GM21723 (cell line): ENCODE measurements at regions not wholly inside any gene's neighbourhood (a gene's known extent, or its start where the extent isn't known, plus 50 kb on each side); places are given as distances from the start of the nearest gene placed in this dataset.

Source experiments
- ATAC-seq: cut with Tn5 transposase; IDR thresholded peaks from one replicate; pipeline ENCODE4 v1.9.1; 2021; ENCODE audit warnings: mild to moderate bottlenecking, moderate library complexity; ENCODE audit not compliant: unreplicated experiment

- ATAC-seq = no peak
Observed at GRCh38 chr12:115444346-115444745, 760.4 kb upstream of the TBX3 start.

- no peak for ATAC-seq
Observed at GRCh38 chr12:115443351-115443938, 759.5 kb upstream of the TBX3 start.

DNA sequence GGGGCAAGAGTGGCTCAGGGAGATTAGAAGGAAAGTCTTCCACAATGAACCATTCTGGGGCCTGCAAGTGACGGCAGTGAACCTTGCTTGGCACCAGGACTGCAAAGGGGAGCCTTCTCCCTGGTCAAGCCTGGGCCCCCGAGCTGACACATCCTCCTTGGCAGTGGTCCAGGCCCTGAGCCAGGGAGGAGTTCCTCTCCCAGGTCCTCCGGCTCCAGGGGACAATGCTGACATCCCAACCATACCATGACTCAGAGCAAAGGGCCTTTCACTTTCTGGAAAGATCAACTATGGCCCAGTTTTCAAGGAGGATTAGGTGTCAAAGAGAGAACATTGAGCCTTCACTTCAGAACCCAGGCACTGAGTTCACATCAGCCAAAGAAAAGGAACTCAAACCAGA lies 756.5 kb upstream of the TBX3 start:
- ATAC-seq = no peak

GRCh38 chr12:115439008-115439601 lies 755.1 kb upstream of the TBX3 start:
- ATAC-seq = no peak

GRCh38 chr12:115438314-115438713 lies 754.3 kb upstream of the TBX3 start:
- no peak for ATAC-seq

DNA sequence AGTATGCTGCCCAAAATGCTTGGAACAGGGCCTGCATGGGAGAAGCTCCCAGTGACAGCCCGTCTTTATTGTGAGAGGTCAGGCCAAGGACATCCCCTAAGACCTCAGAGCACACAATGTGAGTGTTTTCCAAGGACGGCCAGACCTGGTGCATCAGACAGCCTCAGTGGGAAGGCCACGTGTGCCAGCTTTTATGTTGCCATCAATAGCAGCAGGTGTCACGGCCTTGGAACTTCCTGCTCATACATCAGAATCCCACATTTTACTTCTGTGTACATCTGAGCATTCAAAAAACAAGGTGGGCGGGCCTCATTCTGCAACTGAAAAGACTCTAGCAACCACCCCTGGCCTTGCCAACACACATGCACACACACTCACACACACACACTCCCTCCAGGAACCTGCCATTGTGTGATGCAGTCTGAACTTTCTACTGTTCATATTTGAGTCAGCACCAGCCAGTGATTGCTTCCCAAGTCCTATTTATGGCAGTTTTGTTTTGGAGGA lies 753.1 kb upstream of the TBX3 start:
- ATAC-seq = no peak

- no peak for ATAC-seq
Observed at GRCh38 chr12:115433014-115433634, 749.1 kb upstream of the TBX3 start.

DNA sequence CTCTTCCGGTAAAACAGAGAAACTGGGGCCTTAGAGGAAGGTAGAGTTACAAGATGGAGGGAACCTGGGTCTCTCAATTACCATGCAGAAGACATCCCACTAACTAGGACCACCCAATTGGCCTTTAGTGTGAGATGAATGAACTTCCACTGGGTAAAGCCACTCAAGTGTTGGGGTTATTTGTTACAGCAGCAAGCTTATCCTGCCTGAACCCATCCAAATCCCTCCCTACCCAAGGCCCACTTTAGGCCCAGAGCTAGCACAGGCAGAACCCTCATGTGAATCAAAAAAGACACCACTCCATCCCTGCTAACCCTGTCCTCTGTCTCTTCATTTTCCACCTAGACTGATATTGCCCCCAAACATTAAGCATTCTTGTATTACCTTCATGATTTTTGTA lies 746.7 kb upstream of the TBX3 start:
- ATAC-seq = no peak

GRCh38 chr12:115426732-115427131 lies 742.8 kb upstream of the TBX3 start:
- no peak for ATAC-seq

DNA sequence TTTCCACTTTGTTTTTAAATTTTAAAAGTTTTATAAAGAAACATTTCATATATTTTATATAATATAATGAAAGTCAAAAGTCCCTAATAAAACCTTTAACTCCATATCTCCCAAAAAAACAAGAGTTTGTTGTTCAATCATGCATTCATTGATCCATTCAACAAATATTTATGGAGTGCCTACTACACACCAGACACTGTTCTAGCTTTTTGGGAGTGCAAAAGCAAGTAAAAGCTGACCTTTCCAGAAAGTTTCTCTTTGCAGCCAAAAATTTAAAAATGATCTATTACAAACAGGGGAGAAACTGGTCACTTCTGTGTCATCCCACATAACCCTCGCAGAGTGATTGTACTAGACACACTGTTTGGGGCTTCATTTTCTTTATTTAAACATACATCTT lies 740.0 kb upstream of the TBX3 start:
- no peak for ATAC-seq

DNA sequence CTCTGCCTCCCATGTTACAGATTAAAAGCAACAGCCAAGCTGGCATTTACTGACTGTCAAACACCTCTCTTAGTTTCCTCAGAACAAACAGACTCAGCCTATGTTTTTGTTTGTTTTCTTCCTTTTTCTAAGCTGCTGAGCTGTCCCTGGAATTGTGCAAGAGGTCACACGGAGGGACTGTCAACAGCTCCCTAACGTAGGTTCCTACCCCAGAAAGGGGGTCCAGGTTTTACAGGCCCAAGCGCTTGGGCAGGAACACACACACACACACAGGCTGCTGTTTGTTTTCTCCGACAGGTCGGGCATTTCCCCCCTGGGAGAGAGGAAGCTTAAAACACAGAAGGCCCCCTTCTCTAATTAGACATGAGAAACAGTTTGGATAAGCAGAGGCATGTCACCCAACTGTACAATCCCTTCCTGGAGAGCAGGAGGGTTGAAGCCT lies 739.6 kb upstream of the TBX3 start:
- ATAC-seq = no peak

DNA sequence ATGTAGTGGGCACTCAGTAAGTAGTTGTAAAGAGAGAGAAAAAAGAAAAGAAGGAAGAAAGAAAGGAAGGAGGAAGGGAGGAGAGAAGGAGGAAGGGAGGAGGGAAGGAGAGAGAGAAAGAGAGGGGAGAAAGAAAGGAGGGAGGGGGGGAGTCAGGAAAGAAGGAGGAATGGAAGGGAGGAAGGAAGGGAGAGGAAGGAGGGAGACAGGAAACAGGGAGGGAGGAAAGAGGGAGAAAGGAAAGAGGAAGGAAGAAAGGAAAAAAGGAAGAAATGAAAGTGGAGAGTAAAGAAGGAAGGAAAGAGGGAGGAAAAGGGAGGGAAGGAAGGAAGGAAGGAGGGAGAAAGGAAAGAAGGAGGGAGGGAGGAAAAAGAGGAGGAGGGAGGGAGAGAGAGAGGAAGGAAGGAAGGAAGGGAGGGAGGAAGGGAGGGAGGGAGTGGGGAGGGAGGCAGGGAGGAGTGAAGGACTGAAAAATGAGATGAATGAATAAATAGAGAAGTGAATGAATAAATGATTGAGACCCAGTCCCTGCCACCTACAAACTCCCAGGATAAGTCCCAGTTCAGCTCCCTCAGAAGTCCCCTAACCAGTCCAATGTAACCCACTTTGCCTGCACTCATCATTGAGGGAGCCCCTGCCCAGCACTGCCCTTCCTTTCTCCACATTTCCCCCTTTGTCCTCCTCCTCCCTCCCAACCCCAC lies 739.0 kb upstream of the TBX3 start:
- no peak for ATAC-seq

DNA sequence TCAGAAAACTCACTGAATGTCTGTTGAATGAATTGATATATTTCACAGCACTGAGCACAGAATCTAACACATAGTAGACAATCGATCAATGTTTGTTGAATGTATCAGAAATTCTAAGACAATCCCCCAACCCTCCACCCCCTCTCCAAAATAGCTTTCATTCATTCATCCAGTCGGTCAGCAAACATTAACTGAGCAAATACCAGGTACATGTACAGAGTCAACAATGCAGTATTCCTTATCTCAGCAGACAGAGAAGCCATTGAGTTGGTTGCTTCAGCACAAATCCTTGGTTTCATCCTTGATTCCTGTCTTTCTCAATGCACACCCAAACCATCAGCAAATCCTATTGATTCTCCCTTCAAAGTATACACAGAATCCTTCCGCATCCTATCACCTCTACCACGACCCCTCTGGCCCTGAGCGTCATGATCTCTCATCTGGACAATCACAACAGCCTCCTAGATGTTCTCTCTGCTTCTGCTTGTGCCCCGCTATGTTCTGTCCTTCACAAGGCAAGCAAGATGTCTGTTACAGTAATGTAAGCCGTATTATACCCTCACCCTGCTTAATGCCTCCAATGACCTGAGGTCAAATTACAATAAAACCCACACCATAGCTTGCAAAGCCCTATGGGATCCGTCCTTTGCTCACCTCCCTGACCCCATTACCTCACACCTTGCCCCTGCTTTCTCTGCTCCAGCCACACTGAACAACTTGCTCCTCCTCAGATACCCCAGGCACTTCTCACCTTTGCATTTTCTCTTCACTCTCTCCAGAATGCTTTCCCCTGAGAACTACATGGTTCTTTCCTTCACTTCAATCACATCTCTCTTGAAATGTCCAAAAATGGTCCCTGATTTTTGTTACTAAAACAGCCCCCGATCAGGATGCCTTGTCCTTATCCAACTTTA lies 738.1 kb upstream of the TBX3 start:
- no peak for ATAC-seq

GRCh38 chr12:115421350-115421749 lies 737.4 kb upstream of the TBX3 start:
- no peak for ATAC-seq

- no peak for ATAC-seq
Observed at GRCh38 chr12:115419145-115419646, 735.2 kb upstream of the TBX3 start.

DNA sequence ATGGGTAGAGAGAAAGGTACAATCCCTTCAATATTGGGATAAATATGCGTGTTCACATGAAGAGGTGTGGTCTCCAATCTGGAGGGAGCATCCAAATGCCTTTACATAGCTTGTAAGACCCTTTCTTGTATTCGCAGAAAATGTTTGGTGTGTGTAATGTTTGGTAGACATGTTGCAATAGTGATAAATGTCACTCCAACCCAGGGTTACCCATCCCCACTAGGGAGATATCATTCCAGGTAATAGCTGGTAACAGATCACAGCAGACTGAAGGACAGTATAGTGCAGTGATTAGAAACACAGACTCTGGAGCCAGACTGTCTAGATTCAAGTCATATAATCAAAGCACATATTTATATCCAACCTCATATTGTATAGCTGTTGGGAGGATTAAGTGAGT lies 733.6 kb upstream of the TBX3 start:
- no peak for ATAC-seq

DNA sequence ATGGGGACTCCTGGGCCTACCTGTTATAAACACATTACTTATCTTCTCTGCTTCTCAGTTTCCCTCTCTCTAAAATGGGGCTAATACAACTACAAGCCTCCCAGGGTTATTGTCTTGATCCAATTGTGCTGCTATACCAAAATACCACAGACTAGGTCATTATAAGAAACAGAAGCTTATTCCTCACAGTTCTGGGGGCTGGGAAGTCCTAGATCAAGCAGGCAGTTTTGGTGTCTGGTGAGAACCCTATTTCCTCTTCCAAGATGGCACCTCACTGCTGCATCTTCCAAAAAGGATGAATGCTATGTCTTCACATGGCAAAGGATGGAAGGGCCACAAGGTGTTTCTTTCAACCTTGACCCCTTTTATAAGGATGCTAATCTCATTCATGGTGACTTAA lies 732.9 kb upstream of the TBX3 start:
- ATAC-seq = no peak

DNA sequence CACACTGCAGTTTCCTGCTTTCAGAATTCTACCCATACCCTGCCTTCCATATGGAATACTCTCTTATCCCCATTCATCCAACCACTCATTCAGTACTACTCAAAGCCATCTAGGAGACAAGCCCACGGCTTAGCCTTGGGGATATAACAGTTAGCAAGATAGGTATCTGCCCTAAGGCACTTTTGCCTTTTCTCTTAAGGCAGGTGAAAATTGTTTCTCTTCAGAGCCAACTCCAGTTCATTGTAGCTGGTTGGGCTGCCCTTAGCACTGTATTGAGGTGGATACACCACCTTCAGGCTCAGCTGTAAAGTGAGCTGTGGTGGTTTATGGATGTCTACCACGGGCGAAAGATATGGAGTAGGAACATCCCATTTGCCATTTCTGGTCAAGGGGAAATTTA lies 729.7 kb upstream of the TBX3 start:
- no peak for ATAC-seq

DNA sequence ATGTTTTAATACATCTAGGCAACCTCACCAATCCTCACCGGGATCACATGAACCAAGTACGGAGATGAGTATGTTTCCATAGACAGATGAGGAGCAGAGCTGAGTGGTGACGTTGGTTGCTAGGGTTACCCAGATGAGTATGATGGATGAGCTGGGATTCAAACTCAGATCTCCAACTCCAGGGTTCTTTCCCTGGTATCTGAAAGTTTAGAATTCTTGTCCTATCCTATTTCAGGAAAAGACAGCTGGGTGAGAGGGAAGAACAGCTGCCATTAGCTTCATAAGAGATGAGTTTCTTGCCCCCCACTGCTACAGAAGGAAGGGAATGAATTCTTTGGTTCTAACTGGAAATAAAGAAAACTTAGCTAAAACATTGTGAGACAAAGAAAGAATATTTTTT lies 728.9 kb upstream of the TBX3 start:
- no peak for ATAC-seq

GRCh38 chr12:115411121-115411520 lies 727.1 kb upstream of the TBX3 start:
- ATAC-seq = no peak

DNA sequence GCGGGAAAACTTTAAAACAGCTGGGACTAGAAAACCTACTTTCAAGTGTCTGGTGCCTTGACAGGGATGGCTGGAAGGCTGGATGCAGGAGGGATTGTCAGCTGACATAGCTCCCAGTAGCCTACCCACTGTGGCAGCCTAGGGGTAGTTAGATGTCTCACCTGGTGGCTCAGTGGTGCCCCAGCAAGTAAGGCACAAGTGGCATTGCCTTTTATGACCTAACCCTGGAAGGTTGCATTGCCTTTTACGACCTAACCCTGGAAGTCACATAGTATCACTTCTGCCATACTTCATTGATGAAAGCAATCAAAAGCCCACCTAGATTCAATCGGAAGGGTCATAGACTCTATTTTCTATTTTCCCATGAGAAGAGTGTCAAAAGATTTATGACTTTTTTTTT lies 724.7 kb upstream of the TBX3 start:
- ATAC-seq = no peak
